BLaER1 (cell line): ENCODE measurements at regions not wholly inside any gene's neighbourhood (a gene's known extent, or its start where the extent isn't known, plus 50 kb on each side); places are given as distances from the start of the nearest gene placed in this dataset.
A peak's percentile ranks its signal among the peaks of the same experiment; 100 is the strongest.
"Not testable (repeated sequence)": the region's sequence is repeated elsewhere in the genome, so short reads cannot be mapped to it uniquely, and the experiment has no call there.

Experiments used
- H3K27ac ChIP-seq: shearing (Covaris generic); formaldehyde crosslinking; 2 replicates; pipeline ENCODE4 v1.8.1; 2022
- H3K27me3 ChIP-seq: shearing (Covaris generic); formaldehyde crosslinking; 2 replicates; pipeline ENCODE4 v1.8.1; 2022
- H3K36me3 ChIP-seq: shearing (Covaris generic); formaldehyde crosslinking; 2 replicates; pipeline ENCODE4 v1.8.1; 2022
- H3K4me1 ChIP-seq: shearing (Covaris generic); formaldehyde crosslinking; 2 replicates; pipeline ENCODE4 v1.8.1; 2022
- H3K4me2 ChIP-seq: shearing (Covaris generic); formaldehyde crosslinking; 2 replicates; pipeline ENCODE4 v1.8.1; 2022
- H3K4me3 ChIP-seq: shearing (Covaris generic); formaldehyde crosslinking; 2 replicates; pipeline ENCODE4 v1.8.1; 2022
- H3K9ac ChIP-seq: shearing (Covaris generic); formaldehyde crosslinking; 2 replicates; pipeline ENCODE4 v1.8.1; 2022
- H3K9me3 ChIP-seq: shearing (Covaris generic); formaldehyde crosslinking; 2 replicates; pipeline ENCODE4 v1.8.1; 2022
- H4K20me1 ChIP-seq: shearing (Covaris generic); formaldehyde crosslinking; 2 replicates; pipeline ENCODE4 v1.8.1; 2022
- Cebpa-rat ChIP-seq: shearing (Covaris generic); IDR thresholded peaks from 2 replicates; pipeline ENCODE4 v1.8.1; 2022

DNA sequence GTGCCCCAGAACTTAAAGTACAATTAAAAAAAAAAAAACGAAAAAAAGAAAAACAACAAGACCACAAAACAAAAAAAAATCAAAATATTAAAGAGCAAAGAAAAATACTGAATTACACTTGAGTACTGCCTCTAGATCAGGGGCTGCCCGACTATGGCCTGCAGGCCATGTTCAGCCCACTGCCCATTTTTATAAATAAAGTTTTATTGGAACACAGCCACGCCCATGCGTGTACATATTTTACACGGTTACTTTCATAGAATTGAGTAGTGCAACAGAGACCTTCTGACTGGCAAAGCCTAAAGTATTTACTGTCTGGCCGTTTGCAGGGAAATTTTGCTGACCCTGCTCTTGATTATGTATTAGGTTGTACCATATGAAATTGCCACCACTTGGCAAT, 130.5 kb downstream of the ATXN3L start:
- H3K4me1 ChIP-seq, result peaks cover 7% of the 10 kb centered on the region
- no peak overlapping the region for H3K27ac ChIP-seq
- H3K36me3 ChIP-seq, result no peaks in the 10 kb centered on the region

DNA sequence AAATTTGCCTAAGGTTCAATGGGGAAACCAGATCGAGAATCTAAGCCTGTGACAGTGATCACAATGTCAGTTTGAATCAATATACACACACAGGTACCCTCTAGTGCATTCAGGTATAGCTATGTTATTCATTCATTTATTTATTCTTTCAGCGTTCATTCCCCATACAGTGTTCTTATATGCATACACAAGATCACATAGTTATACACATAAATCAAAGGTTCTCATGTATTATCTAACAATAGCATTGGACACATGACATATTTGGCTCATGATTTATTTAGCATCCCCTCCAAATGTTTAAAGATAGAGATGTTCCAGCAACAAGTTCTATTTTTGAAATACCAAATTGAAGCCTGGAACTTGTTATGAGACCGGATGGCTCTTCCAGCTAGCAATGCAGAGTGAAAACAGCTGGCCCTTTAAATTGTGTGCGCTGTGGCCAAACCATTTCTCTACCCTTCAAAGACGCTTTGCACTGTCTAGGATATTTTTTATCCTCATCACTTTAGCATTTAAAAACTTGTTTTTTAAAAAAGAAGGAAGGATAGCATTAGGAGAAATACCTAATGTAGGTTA, 131.0 kb downstream of the ATXN3L start:
- no peak for TF ChIP-seq Cebpa-rat
- H3K36me3 ChIP-seq, result no peaks in the 10 kb centered on the region
- no peak overlapping the region for H3K27ac ChIP-seq
- H3K4me2 ChIP-seq, result no peak overlapping the region
- H3K4me3 ChIP-seq, result no peak overlapping the region
- H4K20me1 ChIP-seq, result no peaks in the 10 kb centered on the region
- peaks cover 1% of the 10 kb centered on the region for H3K4me1 ChIP-seq
- H3K9me3 ChIP-seq, result no peaks in the 10 kb centered on the region
- no peak overlapping the region for H3K9ac ChIP-seq
- no peaks in the 10 kb centered on the region for H3K27me3 ChIP-seq

More for the DNA sequence above, 130.5 kb downstream of the ATXN3L start:
- Histone ChIP-seq H3K4me2 (no peak overlapping the region), H3K9me3 (no peaks in the 10 kb centered on the region), H3K27me3 (no peaks in the 10 kb centered on the region), H3K4me3 (no peak overlapping the region), H4K20me1 (no peaks in the 10 kb centered on the region), H3K9ac (no peak overlapping the region)
- TF ChIP-seq Cebpa-rat, result no peak

DNA sequence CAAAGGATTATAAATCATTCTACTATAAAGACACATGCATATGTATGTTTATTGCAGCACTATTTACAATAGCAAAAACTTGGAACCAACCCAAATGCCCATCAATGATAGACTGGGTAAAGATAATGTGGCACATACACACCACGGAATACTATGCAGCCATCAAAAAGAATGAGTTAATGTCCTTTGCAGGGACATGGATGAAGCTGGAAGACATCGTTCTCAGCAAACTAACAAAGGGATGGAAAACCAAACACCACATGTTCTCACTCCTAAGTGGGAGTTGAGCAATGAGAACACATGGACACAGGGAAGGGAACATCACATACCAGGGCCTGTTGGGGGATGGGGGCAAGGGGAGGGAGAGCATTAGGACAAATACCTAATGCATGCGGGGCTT, 133.2 kb downstream of the ATXN3L start:
- not testable (repeated sequence) for H3K9me3 ChIP-seq, H3K27ac ChIP-seq, H3K4me2 ChIP-seq, H3K4me1 ChIP-seq, H3K9ac ChIP-seq, H3K4me3 ChIP-seq, H4K20me1 ChIP-seq, H3K27me3 ChIP-seq, H3K36me3 ChIP-seq

GRCh38 chrX:13180807-13181206, 136.4 kb upstream of the FAM9C start:
- no peaks in the 10 kb centered on the region for H3K27me3 ChIP-seq
- H3K9ac ChIP-seq, result no peak overlapping the region
- no peak overlapping the region for H3K4me3 ChIP-seq
- no peak for TF ChIP-seq Cebpa-rat
- H3K4me2 ChIP-seq, result no peak overlapping the region
- no peaks in the 10 kb centered on the region for H4K20me1 ChIP-seq
- H3K4me1 ChIP-seq, result no peaks in the 10 kb centered on the region
- no peak overlapping the region for H3K27ac ChIP-seq
- no peaks in the 10 kb centered on the region for H3K36me3 ChIP-seq
- no peaks in the 10 kb centered on the region; the same call in 1 of the 2 replicates for H3K9me3 ChIP-seq

DNA sequence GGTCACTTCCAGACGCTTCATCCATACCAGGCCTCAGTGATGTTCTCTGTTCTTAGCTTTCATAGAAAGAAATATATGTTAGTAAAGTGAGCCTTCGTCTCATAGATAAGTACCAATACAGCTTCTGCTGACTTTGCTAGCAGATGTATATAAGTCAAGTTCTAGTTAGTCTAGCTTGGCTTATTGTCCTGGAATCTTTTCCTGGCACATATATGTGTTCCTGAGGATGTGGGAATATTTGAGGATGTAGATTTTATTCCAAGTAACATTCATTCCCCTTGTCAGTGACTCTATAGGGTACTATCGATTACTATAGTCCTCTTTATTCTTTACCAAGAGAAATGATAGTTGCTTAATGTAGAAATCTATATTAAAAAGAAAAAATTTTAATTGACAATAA, 135.2 kb upstream of the FAM9C start:
- TF ChIP-seq Cebpa-rat, result no peak
- Histone ChIP-seq H3K4me1 (no peaks in the 10 kb centered on the region), H3K36me3 (no peaks in the 10 kb centered on the region), H4K20me1 (no peaks in the 10 kb centered on the region), H3K4me2 (no peak overlapping the region), H3K27me3 (no peaks in the 10 kb centered on the region), H3K9ac (no peak overlapping the region), H3K9me3 (no peaks in the 10 kb centered on the region; the same call in 1 of the 2 replicates), H3K27ac (no peak overlapping the region), H3K4me3 (no peak overlapping the region)

DNA sequence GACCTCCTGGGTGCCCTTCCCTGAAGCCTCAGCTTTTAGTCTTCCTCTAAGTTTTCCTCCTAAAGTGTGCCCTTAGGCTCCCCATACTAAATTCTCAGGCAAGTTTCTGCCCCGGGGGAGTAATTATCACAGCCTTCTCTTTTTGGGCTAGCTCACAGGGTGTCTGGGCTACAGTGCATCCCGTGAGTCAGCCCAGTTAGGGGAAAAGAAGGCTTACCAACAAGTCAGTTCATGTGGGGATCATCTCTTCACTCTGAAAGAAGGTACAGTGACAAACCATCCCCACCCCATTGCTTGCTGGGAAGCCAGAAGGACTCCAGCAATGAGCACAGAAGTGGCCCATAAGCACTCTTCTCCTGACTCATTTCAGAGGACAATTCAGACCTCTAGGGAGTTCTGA, 134.7 kb upstream of the FAM9C start:
- Histone ChIP-seq H3K4me2 (no peak overlapping the region), H3K27me3 (no peaks in the 10 kb centered on the region), H3K9ac (no peak overlapping the region), H3K9me3 (no peaks in the 10 kb centered on the region; the same call in 1 of the 2 replicates), H4K20me1 (no peaks in the 10 kb centered on the region), H3K27ac (no peak overlapping the region), H3K4me1 (no peaks in the 10 kb centered on the region), H3K36me3 (no peaks in the 10 kb centered on the region), H3K4me3 (no peak overlapping the region)
- TF ChIP-seq Cebpa-rat, result no peak

GRCh38 chrX:13177921-13178566, 133.6 kb upstream of the FAM9C start:
- H3K27ac ChIP-seq, result no peak overlapping the region
- no peaks in the 10 kb centered on the region for H4K20me1 ChIP-seq
- no peaks in the 10 kb centered on the region for H3K4me1 ChIP-seq
- no peak overlapping the region for H3K9ac ChIP-seq
- H3K9me3 ChIP-seq, result no peaks in the 10 kb centered on the region; the same call in 1 of the 2 replicates
- TF ChIP-seq Cebpa-rat, result no peak
- H3K4me3 ChIP-seq, result no peak overlapping the region
- no peak overlapping the region for H3K4me2 ChIP-seq
- H3K27me3 ChIP-seq, result no peaks in the 10 kb centered on the region
- no peaks in the 10 kb centered on the region for H3K36me3 ChIP-seq

GRCh38 chrX:13175056-13175455, 130.6 kb upstream of the FAM9C start:
- no peak for TF ChIP-seq Cebpa-rat
- H3K27ac ChIP-seq, result no peak overlapping the region
- H3K4me1 ChIP-seq, result no peaks in the 10 kb centered on the region
- no peaks in the 10 kb centered on the region for H4K20me1 ChIP-seq
- peaks cover 4% of the 10 kb centered on the region; the same call in 1 of the 2 replicates for H3K9me3 ChIP-seq
- no peak overlapping the region for H3K9ac ChIP-seq
- no peaks in the 10 kb centered on the region for H3K27me3 ChIP-seq
- H3K4me2 ChIP-seq, result no peak overlapping the region
- H3K4me3 ChIP-seq, result no peak overlapping the region
- H3K36me3 ChIP-seq, result no peaks in the 10 kb centered on the region

- TF ChIP-seq Cebpa-rat, result no peak
- H3K9ac ChIP-seq, result no peak overlapping the region
- H3K4me3 ChIP-seq, result no peak overlapping the region
- 0 out of 2 replicates have a peak, but pooled peaks cover under 1% of the 10 kb centered on the region for H3K27me3 ChIP-seq
- H3K36me3 ChIP-seq, result no peaks in the 10 kb centered on the region
- no peak overlapping the region for H3K27ac ChIP-seq
- no peak overlapping the region for H3K4me2 ChIP-seq
- no peaks in the 10 kb centered on the region for H4K20me1 ChIP-seq
- peaks cover 15% of the 10 kb centered on the region for H3K9me3 ChIP-seq
- H3K4me1 ChIP-seq, result peaks cover 9% of the 10 kb centered on the region
These were observed 126.6 kb upstream of the FAM9C start for GRCh38 chrX:13170966-13171558.

DNA sequence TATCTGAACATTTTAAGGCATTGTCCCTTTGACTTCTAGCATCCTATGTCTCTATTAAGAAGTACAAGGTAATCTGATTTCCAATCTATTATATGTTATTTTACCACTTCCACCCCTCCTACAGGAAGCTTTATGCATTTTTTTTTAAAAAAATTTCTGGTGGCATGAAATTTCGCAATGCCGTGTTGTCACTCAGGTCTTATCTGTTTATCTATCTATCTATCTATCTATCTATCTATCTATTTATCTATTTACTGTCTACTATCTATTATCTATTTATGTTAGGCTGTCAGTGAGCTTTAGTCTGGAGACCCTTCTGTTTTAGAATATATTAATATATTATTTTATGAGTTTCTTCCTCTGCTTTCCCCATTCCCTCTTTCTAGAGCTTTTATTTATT, 125.3 kb upstream of the FAM9C start:
- H3K4me2 ChIP-seq, result no peak overlapping the region
- no peak overlapping the region for H3K4me3 ChIP-seq
- H3K27ac ChIP-seq, result no peak overlapping the region
- H3K27me3 ChIP-seq, result 0 out of 2 replicates have a peak, but pooled peaks cover 3% of the 10 kb centered on the region
- peaks cover 15% of the 10 kb centered on the region for H3K9me3 ChIP-seq
- peak; percentile 18; the same call in 1 of the 2 replicates for TF ChIP-seq Cebpa-rat
- no peaks in the 10 kb centered on the region for H4K20me1 ChIP-seq
- H3K9ac ChIP-seq, result no peak overlapping the region
- peaks cover 9% of the 10 kb centered on the region for H3K4me1 ChIP-seq
- no peaks in the 10 kb centered on the region for H3K36me3 ChIP-seq
